AG04450 (cell line): ENCODE measurements at regions not wholly inside any gene's neighbourhood (a gene's known extent, or its start where the extent isn't known, plus 50 kb on each side); places are given as distances from the start of the nearest gene placed in this dataset.

Experiments
- CTCF ChIA-PET: fragments of 300-600, 350-600 bp; formaldehyde crosslinking; extraction: SDS; loops from one replicate; lab custom pipeline; 2022; ENCODE audit warnings: antibody characterized with exemption, inconsistent platforms; lab: Charles Lee
- POLR2A ChIA-PET: fragments of 350-600 bp; formaldehyde crosslinking; extraction: SDS; loops from one replicate; lab custom pipeline; 2021; ENCODE audit warnings: antibody characterized with exemption, inconsistent platforms; lab: Yijun Ruan, JAX
- DNase-seq: peaks from one replicate; pipeline ENCODE4 v3.0.0-alpha.2; 2011; ENCODE audit warnings: low read depth, low spot score
- H3K27ac ChIP-seq: one replicate; pipeline ENCODE4 v1.5.1; 2012; ENCODE audit warnings: low read depth, low read length, control low read depth
- H3K27me3 ChIP-seq: one replicate; pipeline ENCODE4 v1.6.0; 2012; ENCODE audit warnings: low read length; ENCODE audit not compliant: control insufficient read depth, insufficient read depth
- H3K4me3 ChIP-seq: 2 replicates; pipeline ENCODE4 v1.5.1; 2011; ENCODE audit warnings: mild to moderate bottlenecking, low read depth, low read length, control low read depth
- H3K9me3 ChIP-seq: 2 replicates; pipeline ENCODE4 v1.5.1; 2012; ENCODE audit warnings: low read length; ENCODE audit not compliant: control insufficient read depth, insufficient read depth
- TF ChIP-seq, protein P1 (sequence below): IDR thresholded peaks from 2 replicates; pipeline ENCODE4 v1.5.1; 2011; ENCODE audit warnings: low read depth, low read length, control low read depth, inconsistent platforms

DNA sequence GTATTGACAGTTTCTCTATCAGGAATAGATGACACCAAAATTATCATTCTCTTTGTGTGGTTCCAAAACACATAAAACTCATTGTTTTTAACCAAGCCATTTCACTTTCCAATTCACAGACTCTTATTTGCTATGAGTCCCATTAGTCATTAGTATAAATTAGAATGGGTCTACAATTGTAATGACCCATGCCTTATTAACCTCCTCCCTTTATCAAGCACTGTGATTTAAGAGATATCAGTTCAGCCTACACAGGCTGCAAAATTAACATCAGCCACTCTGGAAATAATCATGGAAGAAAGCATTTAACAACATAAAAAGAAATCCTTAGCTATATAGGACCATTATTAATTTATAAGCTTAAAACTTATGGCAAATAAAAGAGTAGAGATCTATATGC is 440.6 kb downstream of the GBE1 start:
- Histone ChIP-seq H3K27ac (no peak overlapping the region), H3K9me3 (no peaks in the 10 kb centered on the region), H3K4me3 (no peak overlapping the region), H3K27me3 (no peaks in the 10 kb centered on the region)
- ChIA-PET POLR2A (no interaction called here), CTCF (interaction anchor here (1.0 kb wide), 1 partner anchor 19 kb away, joined by 4 read pairs; no protein-coding TSS in a partner anchor)
- no peak for DNase-seq
- TF ChIP-seq, protein P1, sequence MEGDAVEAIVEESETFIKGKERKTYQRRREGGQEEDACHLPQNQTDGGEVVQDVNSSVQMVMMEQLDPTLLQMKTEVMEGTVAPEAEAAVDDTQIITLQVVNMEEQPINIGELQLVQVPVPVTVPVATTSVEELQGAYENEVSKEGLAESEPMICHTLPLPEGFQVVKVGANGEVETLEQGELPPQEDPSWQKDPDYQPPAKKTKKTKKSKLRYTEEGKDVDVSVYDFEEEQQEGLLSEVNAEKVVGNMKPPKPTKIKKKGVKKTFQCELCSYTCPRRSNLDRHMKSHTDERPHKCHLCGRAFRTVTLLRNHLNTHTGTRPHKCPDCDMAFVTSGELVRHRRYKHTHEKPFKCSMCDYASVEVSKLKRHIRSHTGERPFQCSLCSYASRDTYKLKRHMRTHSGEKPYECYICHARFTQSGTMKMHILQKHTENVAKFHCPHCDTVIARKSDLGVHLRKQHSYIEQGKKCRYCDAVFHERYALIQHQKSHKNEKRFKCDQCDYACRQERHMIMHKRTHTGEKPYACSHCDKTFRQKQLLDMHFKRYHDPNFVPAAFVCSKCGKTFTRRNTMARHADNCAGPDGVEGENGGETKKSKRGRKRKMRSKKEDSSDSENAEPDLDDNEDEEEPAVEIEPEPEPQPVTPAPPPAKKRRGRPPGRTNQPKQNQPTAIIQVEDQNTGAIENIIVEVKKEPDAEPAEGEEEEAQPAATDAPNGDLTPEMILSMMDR, result no peak

DNA sequence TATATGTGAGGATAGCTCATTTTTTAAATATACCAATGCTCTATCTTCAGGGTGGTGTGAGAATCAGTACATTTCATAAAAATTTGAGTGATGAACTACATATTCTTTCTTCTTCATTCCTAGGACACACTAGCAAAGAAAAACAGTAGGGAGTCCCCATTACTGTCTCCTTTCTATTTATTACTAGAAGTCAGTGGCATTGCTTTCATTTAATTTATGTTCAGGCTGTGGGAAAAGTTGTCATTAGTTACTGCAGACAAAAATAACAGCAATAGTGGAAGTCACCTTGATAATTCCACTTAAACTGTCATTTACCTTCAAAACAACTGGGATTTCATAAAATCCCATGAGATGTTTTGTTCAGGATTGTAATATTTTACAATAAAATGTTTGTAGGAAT is 446.4 kb downstream of the GBE1 start:
- CTCF ChIA-PET, result no interaction called here
- Histone ChIP-seq H3K27me3 (no peaks in the 10 kb centered on the region), H3K9me3 (no peaks in the 10 kb centered on the region), H3K27ac (no peak overlapping the region), H3K4me3 (no peak overlapping the region)
- TF ChIP-seq, protein P1, result no peak
- POLR2A ChIA-PET, result no interaction called here
- no peak for DNase-seq

DNA sequence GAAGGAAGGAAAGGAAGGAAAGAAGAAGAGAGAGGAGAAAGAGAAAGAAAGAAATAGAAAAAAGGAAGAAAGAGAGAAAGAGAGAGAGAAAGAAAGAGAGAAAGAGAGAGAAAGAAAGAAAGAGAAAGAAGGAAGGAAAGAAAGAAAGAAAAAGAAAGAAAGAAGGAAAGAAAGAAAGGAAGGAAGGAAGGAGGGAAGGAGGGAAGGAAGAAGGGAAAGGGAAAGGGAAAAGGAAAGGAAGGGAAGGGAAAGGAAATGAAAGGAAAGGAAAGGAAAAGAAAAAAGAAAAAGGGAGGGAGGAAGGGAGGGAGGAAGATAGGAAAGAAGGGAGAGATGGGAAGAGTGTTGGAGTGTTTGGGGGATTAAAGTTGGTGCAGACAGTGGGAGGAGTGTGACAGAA is 450.1 kb downstream of the GBE1 start:
- TF ChIP-seq, protein P1, result no peak
- POLR2A ChIA-PET, result no interaction called here
- no peak for DNase-seq
- Histone ChIP-seq H3K4me3 (no peak overlapping the region), H3K27me3 (no peaks in the 10 kb centered on the region), H3K27ac (no peak overlapping the region), H3K9me3 (no peaks in the 10 kb centered on the region)
- CTCF ChIA-PET, result no interaction called here

DNA sequence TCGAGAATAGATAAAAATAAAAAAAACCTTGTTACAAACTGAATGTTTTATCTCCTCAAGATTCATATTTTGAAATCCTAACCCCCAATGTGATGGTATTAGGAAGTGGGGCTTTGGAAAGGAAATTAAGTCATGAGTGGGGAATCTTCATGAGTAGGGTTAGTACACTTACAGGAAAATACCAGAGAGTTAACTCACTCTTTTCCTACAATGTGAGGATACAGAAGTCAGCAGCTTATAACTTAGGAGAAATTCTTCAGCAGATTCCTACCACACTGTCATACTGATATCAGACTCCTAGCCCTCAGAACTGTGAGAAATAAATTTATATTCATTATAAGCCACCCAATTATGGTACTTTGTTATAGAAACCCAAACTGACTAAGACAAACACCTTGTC is 453.1 kb downstream of the GBE1 start:
- Histone ChIP-seq H3K9me3 (no peaks in the 10 kb centered on the region), H3K27me3 (no peaks in the 10 kb centered on the region), H3K4me3 (no peak overlapping the region), H3K27ac (no peak overlapping the region)
- CTCF ChIA-PET, result no interaction called here
- no peak for DNase-seq
- POLR2A ChIA-PET, result no interaction called here
- TF ChIP-seq, protein P1, result no peak

DNA sequence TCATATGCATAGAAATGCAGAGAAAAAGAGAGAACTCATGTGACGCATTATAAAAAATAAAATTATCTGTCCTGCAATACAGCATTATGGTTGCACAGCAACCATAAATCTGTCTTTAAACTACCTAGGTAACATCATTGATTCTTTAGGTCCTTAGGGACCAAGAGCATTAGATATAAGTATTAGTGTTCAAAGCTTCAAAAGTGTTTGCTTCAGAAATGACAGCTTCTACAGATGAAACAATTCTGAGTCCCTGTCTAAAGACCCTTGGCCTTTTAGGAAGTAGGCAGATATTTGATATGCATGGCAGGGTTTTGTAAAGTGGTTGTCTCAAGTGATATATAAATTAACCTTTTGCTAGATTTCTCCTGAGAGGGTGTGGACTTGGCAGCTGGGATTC is 454.2 kb downstream of the GBE1 start:
- Histone ChIP-seq H3K9me3 (no peaks in the 10 kb centered on the region), H3K4me3 (no peak overlapping the region), H3K27me3 (no peaks in the 10 kb centered on the region), H3K27ac (no peak overlapping the region)
- TF ChIP-seq, protein P1, result no peak
- ChIA-PET POLR2A (no interaction called here), CTCF (no interaction called here)
- no peak for DNase-seq
